CD4-positive, alpha-beta T cell (primary cell): ENCODE measurements at regions not wholly inside any gene's neighbourhood (a gene's known extent, or its start where the extent isn't known, plus 50 kb on each side); places are given as distances from the start of the nearest gene placed in this dataset.

ENCODE experiments used
- ATAC-seq: fragments of 200-7000 bp; cut with Tn5 transposase; one replicate; pipeline ENCODE4 v1.10.0; 2022; ENCODE audit warnings: mild to moderate bottlenecking; ENCODE audit not compliant: poor library complexity
- CTCF ChIA-PET: fragments of 350-600 bp; sonication (Branson Sonifier 250); formaldehyde crosslinking; loops from one replicate; lab custom pipeline; 2021; ENCODE audit warnings: antibody characterized with exemption, inconsistent platforms; lab: Charles Lee
- POLR2A ChIA-PET: fragments of 350-600 bp; sonication (Branson Sonifier 250); formaldehyde crosslinking; loops from one replicate; lab custom pipeline; 2021; ENCODE audit warnings: antibody characterized with exemption, inconsistent platforms; lab: Charles Lee
- DNase-seq, 14 experiments: peaks; one replicate each; pipeline ENCODE4 v3.0.0-alpha.2; 2013 to 2020; ENCODE audit warnings: mixed read lengths in 2 of 14
- H3K27ac ChIP-seq, 2 donors: one replicate each; pipeline versions ENCODE4 v1.5.1 to v1.7.0; 2013; ENCODE audit warnings: low read length in 2 of 2, low read depth in 1 of 2, mild to moderate bottlenecking in 1 of 2
- H3K27me3 ChIP-seq, 2 experiments: 1 replicate in 1 of 2; 2 replicates in 1 of 2; pipeline versions ENCODE4 v1.6.1 to v1.7.0; 2013; ENCODE audit warnings: low read length in 2 of 2, control low read depth in 1 of 2, mild to moderate bottlenecking in 1 of 2, moderate library complexity in 1 of 2; ENCODE audit not compliant: insufficient read depth in 2 of 2, control insufficient read depth in 1 of 2
- H3K36me3 ChIP-seq: one replicate; pipeline ENCODE4 v1.6.1; 2013; ENCODE audit warnings: low read length, control low read depth; ENCODE audit not compliant: insufficient read depth
- H3K4me1 ChIP-seq: one replicate; pipeline ENCODE4 v1.6.1; 2013; ENCODE audit warnings: low read length, control low read depth; ENCODE audit not compliant: insufficient read depth
- H3K4me3 ChIP-seq: one replicate; pipeline ENCODE4 v1.5.1; 2013; ENCODE audit warnings: mild to moderate bottlenecking, low read length, moderate library complexity
- H3K9me3 ChIP-seq, 2 experiments: 1 replicate in 1 of 2; 2 replicates in 1 of 2; pipeline versions ENCODE4 v1.6.1 to v1.7.0; 2013; ENCODE audit warnings: low read length in 2 of 2, mild to moderate bottlenecking in 2 of 2, control low read depth in 1 of 2, moderate library complexity in 1 of 2; ENCODE audit not compliant: control insufficient read depth in 1 of 2, insufficient read depth in 1 of 2
- H3K27ac Mint-ChIP-seq: one replicate; pipeline ENCODE4 v1.8.0; 2020; ENCODE audit warnings: mixed read lengths
- H3K27me3 Mint-ChIP-seq: one replicate; pipeline ENCODE4 v1.8.0; 2021; ENCODE audit warnings: mixed read lengths
- H3K36me3 Mint-ChIP-seq: one replicate; pipeline ENCODE4 v1.8.0; 2021; ENCODE audit warnings: low read depth, mixed read lengths
- H3K4me1 Mint-ChIP-seq: one replicate; pipeline ENCODE4 v1.8.0; 2021; ENCODE audit warnings: low read depth, mixed read lengths
- H3K4me3 Mint-ChIP-seq: one replicate; pipeline ENCODE4 v1.8.0; 2020; ENCODE audit warnings: mild to moderate bottlenecking, mixed read lengths
- H3K9me3 Mint-ChIP-seq: one replicate; pipeline ENCODE4 v1.8.0; 2020; ENCODE audit warnings: mixed read lengths
- intact Hi-C, 2 experiments: fragments of 100-400 bp; cut with DNase I in 1 of 2; cut with micrococcal nuclease in 1 of 2; formaldehyde crosslinking; loops; one replicate each; pipeline versions ENCODE4 v1.15.1 to v1.9.0; 2023 to 2025; cut with DNase I, micrococcal nuclease
- TF ChIP-seq, protein P1 (sequence below): fragments of 200-600 bp; IDR thresholded peaks from one replicate; pipeline ENCODE4 v1.8.0; 2022; ENCODE audit warnings: antibody characterized with exemption, mild to moderate bottlenecking

DNA sequence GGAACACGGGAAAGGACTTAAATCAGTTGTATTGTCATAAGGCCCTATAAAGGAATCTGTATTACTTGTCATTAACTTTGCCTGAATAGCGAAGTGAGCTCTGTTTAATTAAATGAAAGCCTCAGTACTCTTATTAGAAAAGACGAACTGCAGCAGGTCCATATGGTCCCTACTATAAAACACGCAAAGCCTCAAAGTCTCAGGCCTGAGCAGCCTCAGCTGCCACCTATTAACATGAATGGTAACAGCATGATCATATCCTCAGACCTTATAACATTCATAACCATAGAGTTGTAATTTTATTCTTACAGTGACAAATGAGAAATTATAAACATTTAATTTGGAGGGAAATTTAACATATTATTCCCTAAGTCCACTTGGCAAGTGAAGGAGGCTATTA lies 1113.7 kb upstream of the WWC1 start:
- H3K4me1 Mint-ChIP-seq: no peaks in the 10 kb centered on the region
- no peak overlapping the region for H3K27ac ChIP-seq
- peaks cover 0 to 9% of the 10 kb centered on the region in 2 experiments for H3K9me3 ChIP-seq
- TF ChIP-seq, protein P1, sequence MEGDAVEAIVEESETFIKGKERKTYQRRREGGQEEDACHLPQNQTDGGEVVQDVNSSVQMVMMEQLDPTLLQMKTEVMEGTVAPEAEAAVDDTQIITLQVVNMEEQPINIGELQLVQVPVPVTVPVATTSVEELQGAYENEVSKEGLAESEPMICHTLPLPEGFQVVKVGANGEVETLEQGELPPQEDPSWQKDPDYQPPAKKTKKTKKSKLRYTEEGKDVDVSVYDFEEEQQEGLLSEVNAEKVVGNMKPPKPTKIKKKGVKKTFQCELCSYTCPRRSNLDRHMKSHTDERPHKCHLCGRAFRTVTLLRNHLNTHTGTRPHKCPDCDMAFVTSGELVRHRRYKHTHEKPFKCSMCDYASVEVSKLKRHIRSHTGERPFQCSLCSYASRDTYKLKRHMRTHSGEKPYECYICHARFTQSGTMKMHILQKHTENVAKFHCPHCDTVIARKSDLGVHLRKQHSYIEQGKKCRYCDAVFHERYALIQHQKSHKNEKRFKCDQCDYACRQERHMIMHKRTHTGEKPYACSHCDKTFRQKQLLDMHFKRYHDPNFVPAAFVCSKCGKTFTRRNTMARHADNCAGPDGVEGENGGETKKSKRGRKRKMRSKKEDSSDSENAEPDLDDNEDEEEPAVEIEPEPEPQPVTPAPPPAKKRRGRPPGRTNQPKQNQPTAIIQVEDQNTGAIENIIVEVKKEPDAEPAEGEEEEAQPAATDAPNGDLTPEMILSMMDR: no peak
- H3K9me3 Mint-ChIP-seq: peaks cover 6% of the 10 kb centered on the region
- H3K27me3 ChIP-seq: no peaks in the 10 kb centered on the region
- CTCF ChIA-PET: no interaction called here
- intact Hi-C loops: no loop called here
- no peak overlapping the region for H3K4me3 Mint-ChIP-seq
- H3K36me3 ChIP-seq: no peaks in the 10 kb centered on the region
- ATAC-seq (no peak), DNase-seq (no peak)
- no peaks in the 10 kb centered on the region for H3K36me3 Mint-ChIP-seq
- no peak overlapping the region for H3K4me3 ChIP-seq
- no peaks in the 10 kb centered on the region for H3K4me1 ChIP-seq
- H3K27ac Mint-ChIP-seq: no peak overlapping the region
- H3K27me3 Mint-ChIP-seq: no peaks in the 10 kb centered on the region
- POLR2A ChIA-PET: no interaction called here

DNA sequence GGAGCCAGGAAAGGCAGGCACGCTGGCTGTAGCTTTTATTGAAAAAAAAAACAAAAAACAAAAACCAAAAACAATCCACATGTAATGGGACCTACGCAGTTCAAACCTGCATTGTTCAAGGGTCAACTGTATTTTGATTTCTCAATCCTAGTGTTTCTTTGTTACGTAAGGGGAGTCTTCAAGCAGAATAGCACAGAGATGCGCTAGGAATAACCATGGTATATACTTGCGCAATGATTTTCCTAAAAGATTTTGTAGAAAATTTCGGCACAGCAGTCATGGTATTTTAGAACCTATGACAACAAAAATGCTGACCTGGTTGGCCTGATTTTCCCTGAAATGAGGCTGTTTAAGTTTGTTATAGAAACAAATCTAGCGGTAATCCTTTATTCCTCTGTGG lies 1110.5 kb upstream of the WWC1 start:
- no peak overlapping the region for H3K4me3 Mint-ChIP-seq
- H3K36me3 ChIP-seq: no peaks in the 10 kb centered on the region

DNA sequence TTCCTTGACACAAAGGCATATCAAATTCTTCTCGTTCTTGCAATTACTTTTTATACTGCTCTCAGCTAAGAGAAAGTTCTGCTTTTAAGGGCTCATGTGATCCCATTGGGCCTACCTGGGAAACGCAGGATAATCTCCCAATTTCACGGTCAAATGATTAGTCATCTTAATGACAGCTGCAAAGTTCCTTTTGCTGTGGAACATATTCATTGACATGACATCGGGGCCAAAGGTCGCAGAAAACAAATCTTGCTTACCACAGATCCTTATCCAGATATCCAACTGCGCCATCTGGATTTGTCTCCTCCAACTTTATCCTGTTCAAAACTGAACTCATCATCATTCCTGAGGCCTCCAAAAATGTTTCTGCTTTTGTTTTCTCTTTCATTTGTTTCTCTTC lies 1085.6 kb upstream of the WWC1 start:
- Mint-ChIP-seq H3K4me3 (no peak overlapping the region), H3K27ac (no peak overlapping the region), H3K36me3 (no peaks in the 10 kb centered on the region), H3K9me3 (peaks cover 6% of the 10 kb centered on the region), H3K4me1 (no peaks in the 10 kb centered on the region), H3K27me3 (no peaks in the 10 kb centered on the region)
- ChIA-PET POLR2A (no interaction called here), CTCF (no interaction called here)
- Histone ChIP-seq H3K4me1 (no peaks in the 10 kb centered on the region), H3K36me3 (no peaks in the 10 kb centered on the region), H3K4me3 (no peak overlapping the region), H3K9me3 (peaks cover 0 to 4% of the 10 kb centered on the region in 2 experiments), H3K27me3 (no peaks in the 10 kb centered on the region), H3K27ac (no peak overlapping the region)
- intact Hi-C loops: loop anchor here in 1 of 2 experiments (5.0 kb wide), 1 partner anchor 369 kb away; no protein-coding TSS in a partner anchor
- ATAC-seq (no peak), DNase-seq (no peak)
- TF ChIP-seq, protein P1: no peak

More for the DNA sequence above, 1110.5 kb upstream of the WWC1 start:
- DNase-seq (no peak), ATAC-seq (no peak)
- TF ChIP-seq, protein P1: no peak
- Mint-ChIP-seq H3K4me1 (no peaks in the 10 kb centered on the region), H3K27ac (no peak overlapping the region), H3K9me3 (peaks cover 2% of the 10 kb centered on the region), H3K27me3 (no peaks in the 10 kb centered on the region), H3K36me3 (no peaks in the 10 kb centered on the region)
- ChIA-PET POLR2A (no interaction called here), CTCF (no interaction called here)
- H3K4me3 ChIP-seq: no peak overlapping the region
- H3K9me3 ChIP-seq: peaks cover 0 to 6% of the 10 kb centered on the region in 2 experiments
- H3K4me1 ChIP-seq: no peaks in the 10 kb centered on the region
- no peak overlapping the region for H3K27ac ChIP-seq
- no peaks in the 10 kb centered on the region for H3K27me3 ChIP-seq
- intact Hi-C loops: no loop called here
